Fibroblast of lung (primary cell): ENCODE measurements at regions not wholly inside any gene's neighbourhood (a gene's known extent, or its start where the extent isn't known, plus 50 kb on each side); places are given as distances from the start of the nearest gene placed in this dataset.

Source experiments
- EZH2 ChIP-seq: IDR thresholded peaks from 2 replicates; pipeline ENCODE4 v1.5.1; 2012; ENCODE audit warnings: low read length, control low read depth, mild to moderate bottlenecking; ENCODE audit errors: missing control alignments
- TF ChIP-seq, protein P1 (sequence below), 2 donors: IDR thresholded peaks in 1 of 2; conservative IDR thresholded peaks in 1 of 2; 1 replicate in 1 of 2; 2 replicates in 1 of 2; pipeline ENCODE4 v1.5.1; 2011 to 2012; ENCODE audit warnings: low read length in 2 of 2, control low read depth in 1 of 2, inconsistent platforms in 1 of 2, low read depth in 1 of 2, mild to moderate bottlenecking in 1 of 2

- TF ChIP-seq, protein P1, sequence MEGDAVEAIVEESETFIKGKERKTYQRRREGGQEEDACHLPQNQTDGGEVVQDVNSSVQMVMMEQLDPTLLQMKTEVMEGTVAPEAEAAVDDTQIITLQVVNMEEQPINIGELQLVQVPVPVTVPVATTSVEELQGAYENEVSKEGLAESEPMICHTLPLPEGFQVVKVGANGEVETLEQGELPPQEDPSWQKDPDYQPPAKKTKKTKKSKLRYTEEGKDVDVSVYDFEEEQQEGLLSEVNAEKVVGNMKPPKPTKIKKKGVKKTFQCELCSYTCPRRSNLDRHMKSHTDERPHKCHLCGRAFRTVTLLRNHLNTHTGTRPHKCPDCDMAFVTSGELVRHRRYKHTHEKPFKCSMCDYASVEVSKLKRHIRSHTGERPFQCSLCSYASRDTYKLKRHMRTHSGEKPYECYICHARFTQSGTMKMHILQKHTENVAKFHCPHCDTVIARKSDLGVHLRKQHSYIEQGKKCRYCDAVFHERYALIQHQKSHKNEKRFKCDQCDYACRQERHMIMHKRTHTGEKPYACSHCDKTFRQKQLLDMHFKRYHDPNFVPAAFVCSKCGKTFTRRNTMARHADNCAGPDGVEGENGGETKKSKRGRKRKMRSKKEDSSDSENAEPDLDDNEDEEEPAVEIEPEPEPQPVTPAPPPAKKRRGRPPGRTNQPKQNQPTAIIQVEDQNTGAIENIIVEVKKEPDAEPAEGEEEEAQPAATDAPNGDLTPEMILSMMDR (conservative IDR thresholded peaks at IDR 0.05 in 1 of 2, IDR thresholded peaks at IDR 0.05 in 1 of 2; ENCODE audit: low read depth in 1 of 2, low read length in 2 of 2): no peak
- no peak for TF ChIP-seq EZH2
Observed at GRCh38 chr2:59074071-59074470, 832.9 kb upstream of the FANCL start.
